ENCODE measurements at regions not wholly inside any gene's neighbourhood (a gene's known extent, or its start where the extent isn't known, plus 50 kb on each side); places are given as distances from the start of the nearest gene placed in this dataset.

GRCh38 chr15:94770199-94770598 lies 538.8 kb downstream of the MCTP2 start:
- no peak for DNase-seq

GRCh38 chr15:94777037-94777436 lies 545.7 kb downstream of the MCTP2 start:
- DNase-seq = no peak

- no peak for DNase-seq
Measured at GRCh38 chr15:94778840-94779239, 547.5 kb downstream of the MCTP2 start.

GRCh38 chr15:94780166-94780565 lies 548.8 kb downstream of the MCTP2 start:
- DNase-seq = no peak

- DNase-seq = no peak
Measured at GRCh38 chr15:94785091-94785490, 553.7 kb downstream of the MCTP2 start.

GRCh38 chr15:94791008-94791407 lies 559.6 kb downstream of the MCTP2 start:
- no peak for DNase-seq

- no peak for DNase-seq
Measured at GRCh38 chr15:94791510-94791909, 560.1 kb downstream of the MCTP2 start.

- peak in 1 of 2 experiments; percentile 28 for DNase-seq
Measured at GRCh38 chr15:94792196-94792595, 560.8 kb downstream of the MCTP2 start.

GRCh38 chr15:94793207-94793606 lies 561.8 kb downstream of the MCTP2 start:
- peak; percentile 95 to 96 for DNase-seq

GRCh38 chr15:94793641-94794040 lies 562.3 kb downstream of the MCTP2 start:
- DNase-seq = no peak

- DNase-seq = no peak
Measured at GRCh38 chr15:94804613-94805012, 573.3 kb downstream of the MCTP2 start.

- DNase-seq = no peak
Measured at GRCh38 chr15:94815110-94815731, 583.9 kb downstream of the MCTP2 start.

GRCh38 chr15:94815914-94816313 lies 584.6 kb downstream of the MCTP2 start:
- peak in 1 of 2 experiments; percentile 13 for DNase-seq

GRCh38 chr15:94829887-94830884 lies 598.8 kb downstream of the MCTP2 start:
- no peak for DNase-seq

GRCh38 chr15:94834000-94834399 lies 602.6 kb downstream of the MCTP2 start:
- no peak for DNase-seq

GRCh38 chr15:94834494-94834893 lies 603.1 kb downstream of the MCTP2 start:
- DNase-seq = no peak

GRCh38 chr15:94838281-94838680 lies 606.9 kb downstream of the MCTP2 start:
- DNase-seq = no peak

GRCh38 chr15:94840794-94841783 lies 609.7 kb downstream of the MCTP2 start:
- DNase-seq = peak in 1 of 2 experiments; percentile 4

GRCh38 chr15:94843060-94843459 lies 611.7 kb downstream of the MCTP2 start:
- DNase-seq = no peak

- peak in 1 of 2 experiments; percentile 38 for DNase-seq
Measured at GRCh38 chr15:94844198-94844537, 612.8 kb downstream of the MCTP2 start.

- DNase-seq = peak; percentile 38 to 78
Measured at GRCh38 chr15:94844538-94845389, 613.4 kb downstream of the MCTP2 start.

GRCh38 chr15:94845390-94845716 lies 614.0 kb downstream of the MCTP2 start:
- DNase-seq = no peak
